GM13976 (cell line): ENCODE measurements at regions not wholly inside any gene's neighbourhood (a gene's known extent, or its start where the extent isn't known, plus 50 kb on each side); places are given as distances from the start of the nearest gene placed in this dataset.

Experiments used
- DNase-seq: peaks from one replicate; pipeline ENCODE4 v3.0.0; 2012; ENCODE audit warnings: low spot score
- CTCF ChIP-seq: IDR thresholded peaks from 2 replicates; pipeline ENCODE4 v1.5.1; 2012; ENCODE audit warnings: borderline replicate concordance, mild to moderate bottlenecking; ENCODE audit not compliant: insufficient read depth; ENCODE audit errors: extremely low read depth, missing control alignments, control extremely low read depth
- in situ Hi-C: fragments of 300-500 bp; cut with MboI; formaldehyde crosslinking; loops from one replicate; pipeline ENCODE4 v1.12.0; 2022; ENCODE audit warnings: low sequenced_read_pairs, mixed read lengths, inconsistent platforms; ENCODE audit not compliant: unreplicated experiment

GRCh38 chr10:113320987-113321386 lies 231.9 kb upstream of the HABP2 start:
- in situ Hi-C loops = no loop called here
- no peak for TF ChIP-seq CTCF
- no peak for DNase-seq

GRCh38 chr10:113322843-113323242 lies 230.0 kb upstream of the HABP2 start:
- in situ Hi-C loops = no loop called here

DNA sequence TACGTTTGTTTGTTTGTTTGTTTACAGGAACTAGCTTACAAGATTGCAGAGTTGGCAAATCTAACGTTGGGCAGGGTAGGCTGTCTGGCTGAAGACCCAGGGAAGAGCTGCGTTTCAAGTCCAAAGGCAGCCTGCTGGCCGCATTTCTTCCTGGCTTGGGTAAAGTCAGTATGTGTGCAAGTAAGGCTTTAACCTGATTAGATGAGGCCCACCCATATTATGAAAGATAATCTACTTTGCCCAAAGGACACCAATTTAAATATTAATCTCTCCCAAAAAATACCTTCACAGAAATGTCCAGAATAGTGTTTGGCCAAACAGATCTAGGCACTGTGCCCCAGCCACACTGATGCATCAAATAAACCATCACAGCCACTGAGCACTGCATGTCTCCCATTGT lies 228.9 kb upstream of the HABP2 start:
- DNase-seq = no peak
- in situ Hi-C loops = no loop called here
- TF ChIP-seq CTCF = no peak

More at GRCh38 chr10:113322843-113323242, 230.0 kb upstream of the HABP2 start:
- no peak for TF ChIP-seq CTCF
- DNase-seq = no peak

GRCh38 chr10:113326160-113327111 lies 226.4 kb upstream of the HABP2 start:
- no peak for TF ChIP-seq CTCF
- in situ Hi-C loops = no loop called here
- peak; percentile 29 for DNase-seq

GRCh38 chr10:113329121-113329596 lies 223.7 kb upstream of the HABP2 start:
- in situ Hi-C loops = no loop called here
- no peak for TF ChIP-seq CTCF
- no peak for DNase-seq

- in situ Hi-C loops = no loop called here
- no peak for DNase-seq
- no peak for TF ChIP-seq CTCF
These were observed 220.9 kb upstream of the HABP2 start for GRCh38 chr10:113331961-113332360.
